ENCODE measurements at regions not wholly inside any gene's neighbourhood (a gene's known extent, or its start where the extent isn't known, plus 50 kb on each side); places are given as distances from the start of the nearest gene placed in this dataset.

- no peak for DNase-seq
Measured at GRCh38 chr5:167525004-167525403, 766.4 kb upstream of the WWC1 start.

- no peak for DNase-seq
Measured at GRCh38 chr5:167528651-167529050, 762.8 kb upstream of the WWC1 start.

- DNase-seq, result no peak
Measured at GRCh38 chr5:167530548-167530947, 760.9 kb upstream of the WWC1 start.

- DNase-seq, result no peak
Measured at GRCh38 chr5:167533814-167534795, 757.3 kb upstream of the WWC1 start.

- DNase-seq, result no peak
Measured at GRCh38 chr5:167539747-167540146, 751.7 kb upstream of the WWC1 start.

GRCh38 chr5:167546270-167546669, 745.2 kb upstream of the WWC1 start:
- DNase-seq, result no peak

- no peak for DNase-seq
Measured at GRCh38 chr5:167552356-167552755, 739.1 kb upstream of the WWC1 start.

- no peak for DNase-seq
Measured at GRCh38 chr5:167553511-167553910, 737.9 kb upstream of the WWC1 start.

GRCh38 chr5:167554564-167555290, 736.7 kb upstream of the WWC1 start:
- DNase-seq, result no peak

GRCh38 chr5:167555565-167556166, 735.8 kb upstream of the WWC1 start:
- DNase-seq, result no peak

- DNase-seq, result no peak
Measured at GRCh38 chr5:167557359-167557758, 734.1 kb upstream of the WWC1 start.

GRCh38 chr5:167561796-167562195, 729.6 kb upstream of the WWC1 start:
- DNase-seq, result no peak

- DNase-seq, result no peak
Measured at GRCh38 chr5:167564275-167564674, 727.2 kb upstream of the WWC1 start.

GRCh38 chr5:167565189-167565954, 726.1 kb upstream of the WWC1 start:
- DNase-seq, result no peak

GRCh38 chr5:167570431-167570830, 721.0 kb upstream of the WWC1 start:
- DNase-seq, result no peak

GRCh38 chr5:167571824-167572223, 719.6 kb upstream of the WWC1 start:
- no peak for DNase-seq

GRCh38 chr5:167573370-167574127, 717.9 kb upstream of the WWC1 start:
- no peak for DNase-seq

GRCh38 chr5:167574464-167574863, 717.0 kb upstream of the WWC1 start:
- DNase-seq, result no peak

- no peak for DNase-seq
Measured at GRCh38 chr5:167575330-167575729, 716.1 kb upstream of the WWC1 start.

- no peak for DNase-seq
Measured at GRCh38 chr5:167576126-167576525, 715.3 kb upstream of the WWC1 start.

GRCh38 chr5:167576897-167577296, 714.5 kb upstream of the WWC1 start:
- no peak for DNase-seq

GRCh38 chr5:167577616-167578015, 713.8 kb upstream of the WWC1 start:
- no peak for DNase-seq
